DMS 273 (cell line): ENCODE measurements at regions not wholly inside any gene's neighbourhood (a gene's known extent, or its start where the extent isn't known, plus 50 kb on each side); places are given as distances from the start of the nearest gene placed in this dataset.
"Not testable (repeated sequence)": the region's sequence is repeated elsewhere in the genome, so short reads cannot be mapped to it uniquely, and the experiment has no call there.

ENCODE experiments used
- DNase-seq: peaks from one replicate; lab custom pipeline; 2025; ENCODE audit not compliant: unreplicated experiment; lab: John Stamatoyannopoulos, UW

DNA sequence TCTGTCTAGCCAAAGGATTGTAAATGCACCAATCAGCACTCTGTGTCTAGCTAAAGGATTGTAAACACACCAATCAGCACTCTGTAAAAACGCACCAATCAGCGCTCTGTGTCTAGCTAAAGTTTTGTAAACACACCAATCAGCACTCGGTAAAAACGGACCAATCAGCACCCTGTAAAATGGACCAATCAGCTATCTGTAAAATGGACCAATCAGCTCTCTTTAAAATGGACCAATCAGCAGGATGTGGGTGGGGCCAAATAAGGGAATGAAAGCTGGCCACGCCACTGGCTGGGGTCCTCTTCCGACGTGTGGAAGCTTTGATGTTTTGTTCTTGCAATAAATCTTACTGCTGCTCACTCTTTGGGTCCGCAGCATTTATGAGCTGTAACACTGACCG lies 151.1 kb upstream of the SPTLC3 start:
- DNase-seq, result not testable (repeated sequence)

DNA sequence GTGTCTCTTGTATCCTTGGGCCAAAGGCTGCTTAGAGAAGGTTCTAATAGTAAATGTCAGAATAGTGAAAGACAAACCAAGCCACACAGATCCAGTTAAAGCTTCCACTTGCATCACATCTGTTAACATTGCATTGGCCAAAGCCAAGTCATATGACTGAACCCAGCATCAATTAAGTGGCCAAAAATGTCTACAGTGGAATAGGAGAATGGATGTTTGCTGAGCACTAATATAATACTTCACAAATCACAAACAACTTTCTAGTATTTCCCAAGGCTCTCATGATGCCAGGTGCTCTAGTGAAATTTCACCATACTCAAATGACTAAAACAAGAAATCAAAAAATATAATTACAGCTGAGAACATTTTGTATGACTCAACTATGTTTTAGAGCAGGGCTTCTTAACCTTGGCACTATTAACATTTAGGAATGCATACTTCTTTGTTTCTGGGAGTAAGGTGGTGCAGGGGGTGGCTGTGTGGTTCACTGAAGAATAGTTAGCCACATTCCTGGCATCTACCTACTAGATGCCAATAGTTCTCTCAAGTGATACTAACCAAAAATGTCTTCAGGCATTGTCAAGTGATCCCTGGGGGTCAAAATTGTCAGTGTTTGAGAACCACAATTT lies 148.0 kb upstream of the SPTLC3 start:
- DNase-seq, result no peak

DNA sequence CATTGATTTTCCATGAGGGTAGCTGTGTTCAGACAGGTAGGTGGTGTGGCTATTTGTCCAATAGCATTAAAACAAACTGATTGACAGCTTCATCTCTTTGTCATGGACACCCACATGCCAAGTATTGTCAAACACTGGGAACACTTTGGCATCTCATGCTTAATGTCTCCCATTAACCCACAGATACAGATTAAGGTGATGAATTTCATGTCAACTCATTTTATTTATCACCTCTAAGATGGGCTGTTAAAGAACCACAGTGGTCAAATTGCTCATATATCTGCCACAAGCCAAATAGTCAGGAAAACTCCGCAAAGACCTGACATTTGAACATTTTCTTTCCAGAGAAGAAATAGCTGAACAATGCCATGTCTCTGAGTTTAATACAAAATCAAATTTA lies 139.1 kb upstream of the SPTLC3 start:
- no peak for DNase-seq

DNA sequence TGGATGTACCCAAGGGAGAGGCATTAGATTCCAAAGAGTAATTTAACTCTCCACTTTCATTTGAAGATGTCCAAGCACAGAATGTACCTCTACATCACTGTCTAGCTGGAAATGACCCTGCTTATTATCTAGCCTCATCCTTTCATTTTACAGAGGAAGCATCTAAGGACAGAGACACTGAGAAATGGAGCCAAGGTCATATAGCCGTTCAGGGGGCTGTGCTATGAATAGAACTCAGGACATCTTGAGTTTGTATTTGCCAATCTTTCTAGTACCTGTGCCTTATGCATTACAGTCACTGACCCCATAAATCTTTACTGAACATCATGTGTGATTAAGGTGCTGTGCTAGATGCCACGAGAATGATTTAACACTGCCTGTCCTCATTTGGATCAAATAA lies 138.2 kb upstream of the SPTLC3 start:
- DNase-seq, result no peak

DNA sequence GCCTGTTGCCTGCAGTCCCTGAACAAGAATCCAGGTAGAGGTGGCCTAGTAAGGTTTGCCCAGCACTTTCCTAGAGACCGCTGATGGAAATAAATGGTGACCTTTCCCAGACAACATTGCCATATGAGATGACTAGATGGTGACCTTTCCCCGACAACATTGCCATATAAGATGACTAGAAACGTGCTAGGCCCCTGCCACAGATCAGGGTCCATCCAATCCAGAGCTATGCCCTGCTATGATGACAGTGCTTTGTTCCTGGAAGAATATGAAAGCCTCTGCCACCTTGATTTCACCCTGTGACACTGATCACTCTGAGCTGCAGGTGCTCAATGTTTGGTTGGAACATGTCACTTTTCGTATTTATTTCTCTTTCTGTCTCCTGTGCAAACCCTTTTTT lies 133.8 kb upstream of the SPTLC3 start:
- no peak for DNase-seq

DNA sequence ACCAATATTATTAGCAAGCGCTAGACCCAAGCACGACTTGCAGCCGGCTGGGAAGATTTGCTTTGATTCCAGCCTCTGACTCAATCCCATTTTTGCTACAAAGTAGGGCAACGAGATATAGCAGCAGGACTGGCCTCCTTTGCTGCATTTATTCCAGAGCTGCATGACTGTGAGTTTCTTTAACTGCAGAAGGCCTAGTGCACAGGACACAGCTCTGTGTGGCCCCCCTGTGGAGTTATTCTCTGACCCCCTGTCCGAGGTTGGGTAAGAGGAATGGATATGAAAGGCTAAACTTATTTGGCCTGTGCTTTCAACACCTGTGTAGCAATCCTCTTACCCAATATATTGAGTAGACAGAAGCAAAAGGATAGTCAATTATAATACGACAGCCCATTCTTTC lies 133.3 kb upstream of the SPTLC3 start:
- DNase-seq, result no peak

DNA sequence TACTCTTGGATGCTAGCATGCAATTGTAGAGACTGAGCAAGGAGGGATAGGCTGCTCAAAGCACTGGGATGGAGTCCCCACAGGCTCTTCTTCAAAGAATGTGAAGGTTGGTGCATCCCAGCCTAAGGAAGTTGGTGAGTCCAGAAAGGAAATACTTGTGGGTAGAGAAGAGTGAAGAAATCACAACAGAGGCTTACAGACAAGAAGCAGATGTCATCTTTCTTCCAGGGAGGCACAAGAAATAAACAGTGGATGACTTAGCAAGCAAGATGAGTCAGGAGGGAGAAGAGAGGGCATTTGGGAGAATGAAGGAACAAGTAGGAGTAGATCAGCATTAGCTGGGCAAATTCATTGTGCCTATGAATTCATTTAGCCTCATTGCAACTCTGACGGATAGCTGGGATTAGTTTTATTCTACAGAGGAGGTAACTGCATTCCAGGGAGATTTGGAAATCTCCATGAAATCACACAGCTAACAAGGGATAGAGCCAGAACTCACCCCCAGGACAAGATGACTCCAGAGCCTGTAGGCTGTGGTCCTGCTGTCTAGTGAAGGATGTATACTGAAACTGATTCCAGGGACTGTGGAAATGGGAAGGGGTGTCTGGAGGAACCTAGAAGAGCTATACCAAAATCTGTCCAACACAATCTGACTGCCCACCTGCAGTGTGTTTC lies 125.8 kb upstream of the SPTLC3 start:
- no peak for DNase-seq

DNA sequence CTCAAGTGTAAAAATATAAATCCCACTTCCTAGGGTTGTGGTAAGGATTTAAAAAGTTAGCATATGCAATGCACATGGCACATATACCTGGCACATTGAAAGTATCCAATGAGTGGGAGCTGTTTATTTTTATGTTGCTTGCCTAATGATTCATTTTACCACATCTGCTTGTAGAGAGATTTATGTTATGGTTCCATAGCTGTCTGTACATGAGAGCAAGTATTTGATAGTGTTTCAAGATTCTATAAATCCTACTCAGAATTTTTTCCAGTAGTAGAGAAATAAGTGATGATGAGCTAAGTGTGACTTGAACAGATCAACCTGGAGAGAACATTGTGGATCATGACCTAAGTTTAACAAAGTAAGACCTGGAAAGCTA lies 125.3 kb upstream of the SPTLC3 start:
- no peak for DNase-seq

DNA sequence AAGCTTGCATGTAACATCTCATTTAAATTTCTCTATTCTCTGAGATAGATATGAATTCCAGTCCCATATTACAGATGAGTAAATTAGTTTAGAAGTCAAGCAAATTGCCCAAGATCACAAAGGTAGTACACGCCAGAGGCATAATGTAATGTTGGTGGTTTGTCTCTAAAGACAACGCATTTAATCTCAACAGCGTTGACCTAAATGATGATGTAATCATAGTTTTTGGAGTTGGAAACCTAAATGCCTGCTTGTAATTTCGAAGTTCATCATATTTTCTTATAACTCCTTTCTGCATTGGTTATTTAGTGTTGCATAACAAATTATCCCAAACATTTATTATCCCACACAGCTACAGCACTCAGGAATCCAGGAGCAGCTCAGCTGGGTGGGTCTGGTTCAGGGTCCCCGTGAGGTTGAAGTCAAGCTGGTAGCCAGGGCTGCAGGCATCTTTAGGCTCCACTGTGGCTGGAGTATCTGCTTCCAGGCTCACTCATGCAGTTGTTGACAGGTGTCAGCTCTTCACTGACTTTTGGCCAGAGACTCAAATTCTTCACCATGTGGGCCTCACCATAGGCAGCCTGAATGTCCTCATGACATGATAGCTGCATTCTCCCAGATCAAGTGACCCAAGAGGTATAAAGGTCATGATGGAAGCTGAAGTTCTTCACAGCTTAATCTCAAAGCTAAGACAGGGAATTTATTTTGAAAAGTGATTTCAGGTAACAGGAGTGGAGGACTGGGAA lies 122.0 kb upstream of the SPTLC3 start:
- DNase-seq, result no peak

DNA sequence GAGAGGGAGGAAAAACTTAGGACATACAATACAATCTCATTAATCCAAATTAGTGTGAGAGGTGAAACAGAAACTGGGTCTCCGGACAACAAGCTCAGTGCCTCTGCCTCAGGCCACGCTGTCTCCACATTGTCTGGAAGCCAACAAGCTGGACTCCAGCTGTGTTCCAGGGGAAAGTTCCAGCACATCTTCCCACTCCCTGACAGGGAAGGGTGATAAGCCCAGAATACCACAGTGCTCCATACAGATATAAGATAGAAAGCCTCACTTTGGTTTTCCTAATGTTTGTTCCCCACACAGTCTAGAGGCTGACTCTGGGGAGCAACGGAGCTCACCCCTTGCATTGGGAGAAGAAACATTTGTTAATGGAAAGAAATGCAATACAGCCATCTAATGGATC lies 117.1 kb upstream of the SPTLC3 start:
- DNase-seq, result no peak

DNA sequence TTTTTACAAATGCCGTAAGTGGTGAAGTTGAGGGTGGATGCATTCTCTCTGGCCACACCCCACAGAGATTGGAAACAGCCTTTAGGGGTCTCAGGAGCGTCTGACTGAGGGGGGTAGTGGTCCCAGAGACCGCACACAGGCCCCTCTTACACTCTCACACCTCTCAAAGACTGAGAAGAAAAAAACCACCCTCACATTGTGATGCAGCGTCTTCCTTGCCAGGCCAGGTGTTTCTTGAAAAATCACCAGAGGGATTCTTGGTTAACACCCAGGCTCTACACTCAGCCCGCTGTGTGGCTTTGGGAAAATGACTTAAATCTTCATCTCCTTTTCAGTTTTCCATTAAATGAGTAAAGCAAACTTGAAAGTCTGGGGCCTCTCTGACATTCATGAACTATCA lies 115.8 kb upstream of the SPTLC3 start:
- DNase-seq, result no peak

DNA sequence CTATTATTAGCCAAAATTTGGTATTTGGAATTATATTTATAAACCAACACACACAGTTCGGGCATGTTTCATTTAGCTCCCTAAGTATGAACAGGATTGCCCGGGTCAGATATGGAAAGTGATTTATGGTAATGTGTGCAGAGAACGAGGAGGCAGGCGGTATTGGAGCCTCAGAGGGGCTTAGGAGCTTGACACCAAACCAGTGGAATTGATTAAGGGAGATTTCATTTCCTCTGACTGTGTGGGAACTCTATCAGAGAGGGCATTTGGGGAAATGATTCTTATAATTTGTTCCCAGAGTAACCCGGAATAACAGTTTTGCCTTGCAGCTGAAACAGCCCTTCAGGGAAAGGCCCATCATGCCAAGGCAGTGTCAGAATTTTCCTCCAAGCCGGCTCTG lies 115.1 kb upstream of the SPTLC3 start:
- no peak for DNase-seq

DNA sequence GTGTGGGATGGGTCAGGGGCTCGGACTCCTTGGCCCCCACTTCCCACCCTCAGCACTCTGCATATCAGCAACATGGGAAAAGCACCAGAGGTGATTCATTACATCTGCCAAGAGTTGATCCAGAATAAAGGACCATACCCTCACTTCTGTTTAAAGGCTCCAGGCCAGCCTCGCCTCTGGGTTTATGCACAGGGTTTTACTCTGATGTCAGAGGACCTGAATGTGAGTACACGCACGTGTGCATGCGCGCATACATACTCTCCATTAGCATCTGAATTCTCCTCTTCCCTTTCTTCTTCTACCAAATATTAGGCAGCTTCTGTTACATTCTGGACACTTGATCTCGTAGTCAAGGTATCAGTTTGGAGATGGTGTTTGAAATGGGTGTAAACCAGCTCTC lies 114.7 kb upstream of the SPTLC3 start:
- DNase-seq, result no peak

DNA sequence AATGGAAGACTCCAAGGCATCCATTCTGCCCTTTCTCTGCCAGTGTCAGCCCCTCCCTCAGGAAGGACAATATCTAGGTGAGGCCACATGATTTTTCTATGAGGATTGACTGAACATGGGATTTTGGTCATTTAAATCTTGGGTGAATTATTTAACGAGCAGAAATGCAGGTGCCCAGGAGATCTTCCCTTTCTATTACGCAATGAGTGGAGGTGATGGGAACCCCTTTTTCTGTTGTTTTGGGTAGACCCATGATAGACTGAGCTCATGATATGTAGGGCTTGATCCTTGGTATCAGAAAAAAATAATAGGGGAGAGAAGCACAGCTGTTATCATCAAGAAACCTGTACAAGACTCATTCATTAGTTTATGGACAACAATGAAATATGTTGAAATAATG lies 112.6 kb upstream of the SPTLC3 start:
- no peak for DNase-seq

DNA sequence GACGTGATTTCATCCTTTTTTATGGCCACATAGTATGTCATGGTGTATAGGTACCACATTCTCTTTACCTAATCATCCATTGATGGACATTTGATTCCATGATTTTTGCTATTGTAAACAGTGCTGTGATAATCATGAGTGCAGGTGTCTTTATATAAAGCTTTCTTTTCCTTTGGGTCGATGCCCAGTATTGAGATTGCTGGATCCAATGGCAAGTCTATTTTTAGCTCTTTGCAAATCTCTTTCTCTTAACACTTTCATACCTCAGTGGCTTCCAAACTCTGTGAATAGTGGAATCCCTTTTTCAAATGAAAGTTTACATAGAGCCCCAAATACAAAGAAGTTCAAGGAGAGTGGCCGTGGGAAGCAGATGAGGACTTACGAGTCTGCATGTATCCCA lies 105.8 kb upstream of the SPTLC3 start:
- DNase-seq, result no peak

DNA sequence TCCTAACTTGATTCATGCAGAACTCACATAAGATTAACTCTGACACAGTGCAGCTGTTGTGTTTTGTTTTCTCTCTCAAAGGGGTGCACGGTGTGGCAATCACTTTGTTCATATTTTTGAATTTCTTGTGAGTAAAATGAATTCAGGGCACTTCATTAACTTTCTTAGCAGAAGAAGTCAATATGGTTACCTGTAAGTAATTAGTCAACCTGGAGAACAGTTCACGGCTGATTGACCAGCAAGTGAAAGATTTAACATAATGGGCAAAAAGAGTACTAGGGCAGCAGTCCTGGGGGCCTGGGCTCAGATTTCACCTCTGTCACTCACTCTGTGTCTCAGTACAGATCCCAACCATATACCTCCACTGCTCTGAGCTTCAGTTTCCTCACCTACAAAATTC lies 102.4 kb upstream of the SPTLC3 start:
- DNase-seq, result no peak

DNA sequence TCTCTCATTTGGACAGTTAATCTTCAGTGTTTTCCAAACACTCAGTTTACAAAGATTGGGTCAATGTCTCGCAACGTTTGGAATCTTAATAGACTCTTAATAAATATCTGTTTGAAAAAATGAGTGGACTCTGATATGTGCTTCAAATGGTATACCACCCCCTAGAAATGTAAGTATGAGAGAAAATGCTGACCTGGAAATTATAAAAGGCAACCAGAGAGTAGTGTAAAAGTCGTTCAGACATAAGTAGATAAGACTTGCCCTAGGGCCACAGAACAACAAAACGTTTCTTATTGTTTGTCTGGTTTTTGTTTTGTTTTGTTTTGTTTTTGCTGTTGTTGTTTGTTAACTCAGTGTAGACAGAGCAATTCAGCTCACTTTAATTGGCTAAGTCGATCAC lies 97.4 kb upstream of the SPTLC3 start:
- no peak for DNase-seq

DNA sequence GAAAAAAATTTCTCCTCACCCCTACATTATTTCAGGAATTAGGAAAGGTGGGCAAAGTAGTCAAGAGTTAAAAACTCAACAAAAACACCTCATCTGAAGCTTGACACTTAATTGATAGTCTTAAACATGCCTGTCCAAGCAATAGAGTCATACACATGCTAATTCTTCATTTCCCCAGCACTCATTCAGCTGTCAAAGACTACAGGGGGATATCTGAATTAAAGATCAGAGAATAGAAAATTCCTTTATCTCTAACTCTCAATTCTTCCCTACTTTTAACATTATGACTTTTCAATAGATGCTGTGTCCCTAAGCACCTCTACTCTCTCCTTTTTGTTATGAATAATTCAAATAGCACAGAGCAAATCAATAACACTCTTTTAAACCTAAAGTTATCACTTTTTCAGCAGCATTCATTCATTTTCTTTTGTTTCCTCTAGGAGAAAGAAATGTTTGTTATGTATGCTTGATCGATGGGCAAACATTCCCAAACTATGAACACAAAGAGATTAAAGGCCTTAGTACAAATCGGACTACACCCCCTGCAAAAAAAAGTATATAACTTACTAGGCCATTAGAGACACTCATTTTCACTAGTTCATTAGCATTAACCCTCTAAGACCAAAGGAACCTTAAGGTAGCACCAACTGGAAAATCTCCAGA lies 94.9 kb upstream of the SPTLC3 start:
- DNase-seq, result no peak

DNA sequence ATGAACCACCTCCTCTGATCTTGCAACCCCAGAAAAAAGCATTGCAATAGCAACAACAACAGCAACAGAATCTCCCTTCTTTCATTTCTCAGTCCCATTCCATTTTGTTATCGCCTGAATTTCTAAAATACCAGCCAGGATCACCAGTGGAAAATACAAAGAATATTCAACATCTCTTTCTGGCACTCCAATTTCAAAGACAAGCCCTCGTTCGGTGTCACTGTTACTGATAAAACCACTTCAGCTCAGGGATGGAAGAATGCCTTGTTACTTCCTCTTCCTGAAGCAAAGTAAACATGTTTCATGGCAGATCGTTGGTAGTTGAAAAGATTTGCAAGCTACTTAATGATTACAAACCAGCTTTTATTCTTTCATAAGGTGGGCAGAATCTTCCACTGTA lies 94.0 kb upstream of the SPTLC3 start:
- DNase-seq, result no peak

DNA sequence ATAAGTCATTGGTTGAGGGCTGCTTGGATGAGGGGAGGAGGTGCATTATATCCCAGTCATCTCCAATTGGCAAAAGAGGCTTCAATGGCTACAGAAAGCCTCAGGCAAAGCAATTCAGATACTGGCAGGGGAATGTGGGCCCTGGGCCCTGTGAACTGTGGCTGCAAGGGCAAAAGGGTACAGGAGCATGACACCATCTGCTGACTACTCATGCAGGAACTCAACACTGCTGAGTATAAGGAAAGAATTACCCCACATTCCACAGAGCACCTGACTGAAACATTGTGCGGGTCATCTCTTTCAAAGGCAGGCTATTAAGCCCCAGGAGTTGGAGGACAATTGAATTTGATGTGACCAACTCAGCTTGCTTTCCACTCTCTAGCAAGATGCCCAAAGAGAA lies 92.1 kb upstream of the SPTLC3 start:
- no peak for DNase-seq

DNA sequence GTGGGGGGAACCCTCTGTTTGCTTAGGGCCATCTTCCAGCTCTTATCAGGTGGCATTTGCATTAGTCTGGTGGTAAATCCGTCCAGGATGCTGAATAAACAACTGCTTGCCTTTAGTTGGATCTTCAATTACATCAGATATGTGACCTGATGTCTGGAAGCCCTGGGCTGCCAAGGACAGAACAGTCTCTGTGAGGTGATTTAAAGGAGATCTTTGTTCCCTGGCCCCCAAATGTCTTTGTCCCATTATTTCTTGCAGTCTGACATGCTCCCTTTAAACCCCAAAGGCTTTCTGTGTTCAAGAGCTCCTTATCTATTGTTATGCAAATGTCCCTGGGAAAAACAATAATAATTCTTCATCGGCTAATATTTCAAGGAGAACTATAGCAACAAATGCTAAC lies 84.6 kb upstream of the SPTLC3 start:
- no peak for DNase-seq

DNA sequence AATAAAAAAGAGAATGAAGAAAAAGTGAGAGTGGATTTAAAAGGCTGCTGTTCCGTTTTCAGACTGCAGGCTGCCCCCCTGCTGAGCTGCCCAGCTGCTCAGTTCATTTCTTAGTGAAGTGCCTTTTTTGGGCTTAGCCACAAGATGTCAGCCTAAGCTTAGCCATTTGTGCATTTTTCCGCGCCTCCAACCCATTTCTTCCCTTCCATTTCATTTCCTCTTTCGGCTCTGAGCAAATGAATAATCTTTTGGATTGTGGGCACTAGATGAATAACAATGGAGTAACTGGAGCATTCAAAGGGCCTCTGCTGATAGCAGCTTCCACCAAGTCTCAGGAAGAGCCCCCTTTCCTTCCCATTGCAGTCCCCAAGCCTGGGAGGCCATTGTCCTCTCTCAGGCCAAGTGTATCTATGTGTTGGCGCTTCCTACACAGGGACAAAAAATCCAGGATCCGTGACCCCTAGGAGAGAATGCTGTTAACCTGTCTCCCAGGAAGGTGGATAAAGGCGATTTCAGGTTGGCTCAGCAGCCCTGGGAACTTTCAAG lies 83.5 kb upstream of the SPTLC3 start:
- peak; percentile 87 for DNase-seq
